HL-60 (cell line): ENCODE measurements at regions not wholly inside any gene's neighbourhood (a gene's known extent, or its start where the extent isn't known, plus 50 kb on each side); places are given as distances from the start of the nearest gene placed in this dataset.

Experiments used
- GABPA ChIP-seq: IDR thresholded peaks from 2 replicates; pipeline ENCODE4 v1.6.1; 2012; ENCODE audit warnings: low read depth
- POLR2AphosphoS5 ChIP-seq: IDR thresholded peaks from 2 replicates; pipeline ENCODE4 v1.6.1; 2012; ENCODE audit warnings: low read depth
- SPI1 ChIP-seq: IDR thresholded peaks from 2 replicates; pipeline ENCODE4 v1.6.1; 2012; ENCODE audit warnings: low read depth, mild to moderate bottlenecking, borderline replicate concordance
- TF ChIP-seq, protein P1 (sequence below): IDR thresholded peaks from one replicate; pipeline ENCODE4 v1.5.1; 2011; ENCODE audit warnings: low read length, control low read depth, inconsistent platforms; ENCODE audit not compliant: insufficient read depth
- TF ChIP-seq, protein P2 (sequence below): IDR thresholded peaks from 2 replicates; pipeline ENCODE4 v1.6.1; 2012; ENCODE audit warnings: low read depth; ENCODE audit not compliant: insufficient replicate concordance

DNA sequence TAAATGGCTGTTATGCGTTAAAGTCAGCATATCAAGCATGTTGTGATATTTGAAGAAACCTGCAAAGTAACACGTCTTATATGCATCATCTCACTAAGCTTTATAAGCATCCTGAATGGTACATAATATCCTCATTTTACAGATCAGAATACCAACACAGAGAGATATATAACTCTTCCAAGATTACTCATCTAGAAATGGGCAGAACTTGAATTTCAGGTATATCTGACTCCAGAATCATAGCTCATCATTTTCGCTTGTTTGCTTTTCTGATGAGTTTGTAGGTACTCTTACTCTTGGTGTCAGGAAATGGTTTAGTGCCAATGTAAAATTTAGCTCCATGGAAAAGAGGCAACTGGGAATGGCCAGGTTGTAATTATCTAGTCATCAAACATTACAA lies 232.3 kb upstream of the ANKH start:
- TF ChIP-seq, protein P1, sequence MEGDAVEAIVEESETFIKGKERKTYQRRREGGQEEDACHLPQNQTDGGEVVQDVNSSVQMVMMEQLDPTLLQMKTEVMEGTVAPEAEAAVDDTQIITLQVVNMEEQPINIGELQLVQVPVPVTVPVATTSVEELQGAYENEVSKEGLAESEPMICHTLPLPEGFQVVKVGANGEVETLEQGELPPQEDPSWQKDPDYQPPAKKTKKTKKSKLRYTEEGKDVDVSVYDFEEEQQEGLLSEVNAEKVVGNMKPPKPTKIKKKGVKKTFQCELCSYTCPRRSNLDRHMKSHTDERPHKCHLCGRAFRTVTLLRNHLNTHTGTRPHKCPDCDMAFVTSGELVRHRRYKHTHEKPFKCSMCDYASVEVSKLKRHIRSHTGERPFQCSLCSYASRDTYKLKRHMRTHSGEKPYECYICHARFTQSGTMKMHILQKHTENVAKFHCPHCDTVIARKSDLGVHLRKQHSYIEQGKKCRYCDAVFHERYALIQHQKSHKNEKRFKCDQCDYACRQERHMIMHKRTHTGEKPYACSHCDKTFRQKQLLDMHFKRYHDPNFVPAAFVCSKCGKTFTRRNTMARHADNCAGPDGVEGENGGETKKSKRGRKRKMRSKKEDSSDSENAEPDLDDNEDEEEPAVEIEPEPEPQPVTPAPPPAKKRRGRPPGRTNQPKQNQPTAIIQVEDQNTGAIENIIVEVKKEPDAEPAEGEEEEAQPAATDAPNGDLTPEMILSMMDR = no peak
- TF ChIP-seq POLR2AphosphoS5 = no peak
- TF ChIP-seq, protein P2, sequence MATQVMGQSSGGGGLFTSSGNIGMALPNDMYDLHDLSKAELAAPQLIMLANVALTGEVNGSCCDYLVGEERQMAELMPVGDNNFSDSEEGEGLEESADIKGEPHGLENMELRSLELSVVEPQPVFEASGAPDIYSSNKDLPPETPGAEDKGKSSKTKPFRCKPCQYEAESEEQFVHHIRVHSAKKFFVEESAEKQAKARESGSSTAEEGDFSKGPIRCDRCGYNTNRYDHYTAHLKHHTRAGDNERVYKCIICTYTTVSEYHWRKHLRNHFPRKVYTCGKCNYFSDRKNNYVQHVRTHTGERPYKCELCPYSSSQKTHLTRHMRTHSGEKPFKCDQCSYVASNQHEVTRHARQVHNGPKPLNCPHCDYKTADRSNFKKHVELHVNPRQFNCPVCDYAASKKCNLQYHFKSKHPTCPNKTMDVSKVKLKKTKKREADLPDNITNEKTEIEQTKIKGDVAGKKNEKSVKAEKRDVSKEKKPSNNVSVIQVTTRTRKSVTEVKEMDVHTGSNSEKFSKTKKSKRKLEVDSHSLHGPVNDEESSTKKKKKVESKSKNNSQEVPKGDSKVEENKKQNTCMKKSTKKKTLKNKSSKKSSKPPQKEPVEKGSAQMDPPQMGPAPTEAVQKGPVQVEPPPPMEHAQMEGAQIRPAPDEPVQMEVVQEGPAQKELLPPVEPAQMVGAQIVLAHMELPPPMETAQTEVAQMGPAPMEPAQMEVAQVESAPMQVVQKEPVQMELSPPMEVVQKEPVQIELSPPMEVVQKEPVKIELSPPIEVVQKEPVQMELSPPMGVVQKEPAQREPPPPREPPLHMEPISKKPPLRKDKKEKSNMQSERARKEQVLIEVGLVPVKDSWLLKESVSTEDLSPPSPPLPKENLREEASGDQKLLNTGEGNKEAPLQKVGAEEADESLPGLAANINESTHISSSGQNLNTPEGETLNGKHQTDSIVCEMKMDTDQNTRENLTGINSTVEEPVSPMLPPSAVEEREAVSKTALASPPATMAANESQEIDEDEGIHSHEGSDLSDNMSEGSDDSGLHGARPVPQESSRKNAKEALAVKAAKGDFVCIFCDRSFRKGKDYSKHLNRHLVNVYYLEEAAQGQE = no peak
- no peak for TF ChIP-seq SPI1
- TF ChIP-seq GABPA = no peak
